GM12878 (cell line): ENCODE measurements at regions not wholly inside any gene's neighbourhood (a gene's known extent, or its start where the extent isn't known, plus 50 kb on each side); places are given as distances from the start of the nearest gene placed in this dataset.

Source experiments
- ATAC-seq: fragments of 200-7000 bp; cut with Tn5 transposase; 3 replicates; pipeline ENCODE4 v1.9.1; 2020; ENCODE audit warnings: mild to moderate bottlenecking, moderate library complexity
- BruUV-seq: library from RNA; stranded (reverse); fragments of 400-500 nt; replicated peaks from 2 replicates; lab custom pipeline; 2021; lab: Mats Ljungman, UMichigan
- CTCF ChIA-PET: fragments of 300-600 bp; sonication (Branson Sonifier 250); formaldehyde crosslinking; extraction: SDS; loops from one replicate; lab custom pipeline; 2021; ENCODE audit warnings: inconsistent platforms; lab: Yijun Ruan, JAX
- POLR2A ChIA-PET: fragments of 350-600 bp; formaldehyde crosslinking; extraction: SDS; loops from one replicate; lab custom pipeline; 2021; ENCODE audit warnings: inconsistent platforms; lab: Charles Lee
- RAD21 ChIA-PET: fragments of 300-600 bp; sonication (Branson Sonifier 250); formaldehyde crosslinking; loops from one replicate; lab custom pipeline; 2023; ENCODE audit warnings: antibody characterized with exemption; ENCODE audit not compliant: unreplicated experiment; lab: Charles Lee
- SMC1A ChIA-PET: fragments of 300-600 bp; sonication (Branson Sonifier 250); formaldehyde crosslinking; loops from one replicate; lab custom pipeline; 2023; ENCODE audit not compliant: unreplicated experiment, uncharacterized antibody; lab: Charles Lee
- DNase-seq: peaks from one replicate; pipeline ENCODE4 v3.0.0-alpha.2; 2011; ENCODE audit warnings: low read depth, low spot score
- FAIRE-seq: peaks from 3 replicates; lab custom pipeline; 2011; peaks lifted over from hg19 to GRCh38; lab: Jason Lieb, UNC
- H2AFZ ChIP-seq: 2 replicates; pipeline ENCODE4 v1.6.0; 2011; ENCODE audit warnings: low read depth, low read length, control low read depth; ENCODE audit not compliant: control insufficient read depth
- H3K27ac ChIP-seq: 2 replicates; pipeline ENCODE4 v1.5.1; 2011; ENCODE audit warnings: control low read depth; ENCODE audit not compliant: control insufficient read depth, insufficient read depth
- H3K27me3 ChIP-seq, 2 experiments: replicated peaks in 1 of 2; 2 replicates each; pipeline versions ENCODE4 v1.6.0 to v1.6.1; 2011; ENCODE audit warnings: low read length in 1 of 2; ENCODE audit not compliant: control insufficient read depth in 2 of 2, insufficient read depth in 2 of 2
- H3K36me3 ChIP-seq, 2 experiments: 2 replicates each; pipeline ENCODE4 v1.5.1; 2011; ENCODE audit warnings: low read length in 1 of 2; ENCODE audit not compliant: control insufficient read depth in 2 of 2, insufficient read depth in 2 of 2
- H3K4me1 ChIP-seq: 2 replicates; pipeline ENCODE4 v1.6.1; 2011; ENCODE audit warnings: mild to moderate bottlenecking, low read length, moderate library complexity, mixed read lengths; ENCODE audit not compliant: control insufficient read depth, insufficient read depth
- H3K4me2 ChIP-seq: 2 replicates; pipeline ENCODE4 v1.6.0; 2011; ENCODE audit warnings: control low read depth; ENCODE audit not compliant: control insufficient read depth, insufficient read depth
- H3K4me3 ChIP-seq: fragments of 200-600 bp; sonication (generic); 2 replicates; pipeline ENCODE4 v1.5.1; 2016
- H3K79me2 ChIP-seq: 2 replicates; pipeline ENCODE4 v1.6.0; 2011; ENCODE audit warnings: low read length; ENCODE audit not compliant: control insufficient read depth, insufficient read depth
- H3K9ac ChIP-seq: 2 replicates; pipeline ENCODE4 v1.8.0; 2011; ENCODE audit warnings: low read length, control low read depth, mixed read lengths; ENCODE audit not compliant: control insufficient read depth, insufficient read depth
- H3K9me3 ChIP-seq: replicated peaks from 3 replicates; pipeline ENCODE4 v1.5.1; 2011; ENCODE audit warnings: mild to moderate bottlenecking, low read length; ENCODE audit not compliant: control insufficient read depth, insufficient read depth
- H4K20me1 ChIP-seq: 2 replicates; pipeline ENCODE4 v1.6.0; 2011; ENCODE audit not compliant: control insufficient read depth, insufficient read depth
- CEBPB ChIP-seq, 2 experiments: fragments of 150-350 bp in 1 of 2; IDR thresholded peaks; 2 replicates each; pipeline ENCODE4 v1.6.1; 2012 to 2014; ENCODE audit warnings: low read depth in 2 of 2, low read length in 2 of 2, borderline replicate concordance in 1 of 2, inconsistent platforms in 1 of 2
- FOS ChIP-seq: IDR thresholded peaks from 3 replicates; pipeline ENCODE4 v1.6.1; 2011; ENCODE audit warnings: borderline replicate concordance; ENCODE audit not compliant: insufficient read length; ENCODE audit errors: extremely low read depth
- RBBP5 ChIP-seq: fragments of 200-600 bp; sonication (generic); conservative IDR thresholded peaks from 2 replicates; pipeline ENCODE4 v1.6.1; 2016
- TAF1 ChIP-seq: IDR thresholded peaks from 2 replicates; pipeline ENCODE4 v1.6.1; 2011; ENCODE audit warnings: mild to moderate bottlenecking, low read depth, low read length, borderline replicate concordance
- WRNIP1 ChIP-seq: IDR thresholded peaks from 2 replicates; pipeline ENCODE4 v1.6.1; 2011; ENCODE audit warnings: low read depth, low read length, improper control_type of control experiment, borderline replicate concordance
- YBX1 ChIP-seq: fragments of 450-650 bp; IDR thresholded peaks from 2 replicates; pipeline ENCODE4 v1.6.1; 2016; ENCODE audit warnings: antibody characterized with exemption
- WGBS: methylation state at CpG from one replicate; pipeline ENCODE4 v1.1.6; 2016; ENCODE audit warnings: low lambda C conversion rate; ENCODE audit not compliant: insufficient replicate concordance, insufficient coverage; ENCODE audit errors: missing lambda C conversion rate; 5-methylcytosine and 5-hydroxymethylcytosine counted together
- in situ Hi-C: fragments of 300-500 bp; cut with MboI; formaldehyde crosslinking; loops from 9 replicates; pipeline ENCODE4 v1.14.3; 2018; ENCODE audit warnings: mixed read lengths
- intact Hi-C: fragments of 100-400 bp; cut with micrococcal nuclease; formaldehyde crosslinking; loops from one replicate; pipeline ENCODE4 v1.14.2; 2022; ENCODE audit not compliant: unreplicated experiment
- TF ChIP-seq, protein P1 (sequence below): fragments of 450-650 bp; IDR thresholded peaks from 2 replicates; pipeline ENCODE4 v1.6.1; 2016; ENCODE audit warnings: mild to moderate bottlenecking
- TF ChIP-seq, protein P2 (sequence below): fragments of 450-650 bp; formaldehyde crosslinking; IDR thresholded peaks from 2 replicates; pipeline ENCODE4 v1.5.0; 2022; ENCODE audit warnings: mild to moderate bottlenecking, missing genetic modification characterization

GRCh38 chr6:6960571-6961251 is 147.1 kb upstream of the RREB1 start:
- FAIRE-seq (no peak), DNase-seq (no peak), ATAC-seq (no peak)
- ChIA-PET POLR2A (no interaction called here), CTCF (no interaction called here), RAD21 (no interaction called here), SMC1A (no interaction called here)
- no peak overlapping the region for H2AFZ ChIP-seq
- H3K27ac ChIP-seq = no peak overlapping the region
- 14% methylated on average over 5 of the region's 5 CpGs for WGBS
- no TSS peak for BruUV-seq
- no peaks in the 10 kb centered on the region for H3K79me2 ChIP-seq
- no peaks in the 10 kb centered on the region for H4K20me1 ChIP-seq
- H3K9ac ChIP-seq = no peak overlapping the region
- H3K4me1 ChIP-seq = no peaks in the 10 kb centered on the region
- H3K9me3 ChIP-seq = no peaks in the 10 kb centered on the region
- intact Hi-C loops (no loop called here), in situ Hi-C loops (no loop called here)
- H3K4me3 ChIP-seq = no peak overlapping the region
- no peak for TF ChIP-seq TAF1
- TF ChIP-seq WRNIP1 = no peak
- no peak for TF ChIP-seq CEBPB (IDR thresholded peaks at IDR 0.05; ENCODE audit: borderline replicate concordance in 1 of 2, low read depth in 2 of 2, low read length in 2 of 2)
- TF ChIP-seq YBX1 = no peak
- no peak for TF ChIP-seq RBBP5
- no peak for TF ChIP-seq FOS
- TF ChIP-seq, protein P1, sequence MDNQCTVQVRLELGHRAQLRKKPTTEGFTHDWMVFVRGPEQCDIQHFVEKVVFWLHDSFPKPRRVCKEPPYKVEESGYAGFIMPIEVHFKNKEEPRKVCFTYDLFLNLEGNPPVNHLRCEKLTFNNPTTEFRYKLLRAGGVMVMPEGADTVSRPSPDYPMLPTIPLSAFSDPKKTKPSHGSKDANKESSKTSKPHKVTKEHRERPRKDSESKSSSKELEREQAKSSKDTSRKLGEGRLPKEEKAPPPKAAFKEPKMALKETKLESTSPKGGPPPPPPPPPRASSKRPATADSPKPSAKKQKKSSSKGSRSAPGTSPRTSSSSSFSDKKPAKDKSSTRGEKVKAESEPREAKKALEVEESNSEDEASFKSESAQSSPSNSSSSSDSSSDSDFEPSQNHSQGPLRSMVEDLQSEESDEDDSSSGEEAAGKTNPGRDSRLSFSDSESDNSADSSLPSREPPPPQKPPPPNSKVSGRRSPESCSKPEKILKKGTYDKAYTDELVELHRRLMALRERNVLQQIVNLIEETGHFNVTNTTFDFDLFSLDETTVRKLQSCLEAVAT = no peak
- TF ChIP-seq, protein P2, sequence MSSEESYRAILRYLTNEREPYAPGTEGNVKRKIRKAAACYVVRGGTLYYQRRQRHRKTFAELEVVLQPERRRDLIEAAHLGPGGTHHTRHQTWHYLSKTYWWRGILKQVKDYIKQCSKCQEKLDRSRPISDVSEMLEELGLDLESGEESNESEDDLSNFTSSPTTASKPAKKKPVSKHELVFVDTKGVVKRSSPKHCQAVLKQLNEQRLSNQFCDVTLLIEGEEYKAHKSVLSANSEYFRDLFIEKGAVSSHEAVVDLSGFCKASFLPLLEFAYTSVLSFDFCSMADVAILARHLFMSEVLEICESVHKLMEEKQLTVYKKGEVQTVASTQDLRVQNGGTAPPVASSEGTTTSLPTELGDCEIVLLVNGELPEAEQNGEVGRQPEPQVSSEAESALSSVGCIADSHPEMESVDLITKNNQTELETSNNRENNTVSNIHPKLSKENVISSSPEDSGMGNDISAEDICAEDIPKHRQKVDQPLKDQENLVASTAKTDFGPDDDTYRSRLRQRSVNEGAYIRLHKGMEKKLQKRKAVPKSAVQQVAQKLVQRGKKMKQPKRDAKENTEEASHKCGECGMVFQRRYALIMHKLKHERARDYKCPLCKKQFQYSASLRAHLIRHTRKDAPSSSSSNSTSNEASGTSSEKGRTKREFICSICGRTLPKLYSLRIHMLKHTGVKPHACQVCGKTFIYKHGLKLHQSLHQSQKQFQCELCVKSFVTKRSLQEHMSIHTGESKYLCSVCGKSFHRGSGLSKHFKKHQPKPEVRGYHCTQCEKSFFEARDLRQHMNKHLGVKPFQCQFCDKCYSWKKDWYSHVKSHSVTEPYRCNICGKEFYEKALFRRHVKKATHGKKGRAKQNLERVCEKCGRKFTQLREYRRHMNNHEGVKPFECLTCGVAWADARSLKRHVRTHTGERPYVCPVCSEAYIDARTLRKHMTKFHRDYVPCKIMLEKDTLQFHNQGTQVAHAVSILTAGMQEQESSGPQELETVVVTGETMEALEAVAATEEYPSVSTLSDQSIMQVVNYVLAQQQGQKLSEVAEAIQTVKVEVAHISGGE (CRISPR knock-in tag) = no peak
- H3K27me3 ChIP-seq = no peaks in the 10 kb centered on the region; a peak in 1 of 4 replicates
- no peak overlapping the region for H3K4me2 ChIP-seq
- no peaks in the 10 kb centered on the region for H3K36me3 ChIP-seq
